HG02759 (cell line): ENCODE measurements at regions not wholly inside any gene's neighbourhood (a gene's known extent, or its start where the extent isn't known, plus 50 kb on each side); places are given as distances from the start of the nearest gene placed in this dataset.

ENCODE experiments used
- ATAC-seq: cut with Tn5 transposase; IDR thresholded peaks from one replicate; pipeline ENCODE4 v1.9.1; 2021; ENCODE audit warnings: mild to moderate bottlenecking, moderate library complexity; ENCODE audit not compliant: unreplicated experiment

GRCh38 chr6:112697265-112697664 is 350.1 kb downstream of the RFPL4B start:
- ATAC-seq, result no peak

GRCh38 chr6:112701201-112701600 is 354.1 kb downstream of the RFPL4B start:
- no peak for ATAC-seq

- ATAC-seq, result no peak
These were observed 363.6 kb downstream of the RFPL4B start for GRCh38 chr6:112710710-112711109.

GRCh38 chr6:112713402-112713801 is 366.3 kb downstream of the RFPL4B start:
- no peak for ATAC-seq

- no peak for ATAC-seq
These were observed 370.3 kb downstream of the RFPL4B start for GRCh38 chr6:112717401-112717800.

GRCh38 chr6:112717856-112718255 is 370.7 kb downstream of the RFPL4B start:
- no peak for ATAC-seq

- ATAC-seq, result no peak
These were observed 378.5 kb downstream of the RFPL4B start for GRCh38 chr6:112725541-112726085.

- ATAC-seq, result no peak
These were observed 388.0 kb downstream of the RFPL4B start for GRCh38 chr6:112735129-112735528.

- ATAC-seq, result no peak
These were observed 392.6 kb downstream of the RFPL4B start for GRCh38 chr6:112739766-112740165.

- ATAC-seq, result no peak
These were observed 396.2 kb downstream of the RFPL4B start for GRCh38 chr6:112743323-112743722.

GRCh38 chr6:112744827-112745226 is 397.7 kb downstream of the RFPL4B start:
- ATAC-seq, result no peak

GRCh38 chr6:112745765-112746164 is 398.6 kb downstream of the RFPL4B start:
- ATAC-seq, result no peak

GRCh38 chr6:112749673-112750072 is 402.5 kb downstream of the RFPL4B start:
- no peak for ATAC-seq

- no peak for ATAC-seq
These were observed 405.2 kb downstream of the RFPL4B start for GRCh38 chr6:112752305-112752704.

- no peak for ATAC-seq
These were observed 405.7 kb downstream of the RFPL4B start for GRCh38 chr6:112752791-112753190.

- no peak for ATAC-seq
These were observed 413.7 kb downstream of the RFPL4B start for GRCh38 chr6:112760831-112761230.

GRCh38 chr6:112761740-112762139 is 414.6 kb downstream of the RFPL4B start:
- ATAC-seq, result no peak

- ATAC-seq, result no peak
These were observed 417.2 kb downstream of the RFPL4B start for GRCh38 chr6:112764377-112764776.

GRCh38 chr6:112770308-112770707 is 423.2 kb downstream of the RFPL4B start:
- no peak for ATAC-seq

GRCh38 chr6:112773187-112773586 is 426.1 kb downstream of the RFPL4B start:
- no peak for ATAC-seq

- ATAC-seq, result no peak
These were observed 427.2 kb downstream of the RFPL4B start for GRCh38 chr6:112774319-112774718.

GRCh38 chr6:112780498-112781096 is 433.5 kb downstream of the RFPL4B start:
- peak; percentile 99 for ATAC-seq

- ATAC-seq, result no peak
These were observed 434.1 kb downstream of the RFPL4B start for GRCh38 chr6:112781241-112781640.
